ENCODE measurements at regions not wholly inside any gene's neighbourhood (a gene's known extent, or its start where the extent isn't known, plus 50 kb on each side); places are given as distances from the start of the nearest gene placed in this dataset.

DNA sequence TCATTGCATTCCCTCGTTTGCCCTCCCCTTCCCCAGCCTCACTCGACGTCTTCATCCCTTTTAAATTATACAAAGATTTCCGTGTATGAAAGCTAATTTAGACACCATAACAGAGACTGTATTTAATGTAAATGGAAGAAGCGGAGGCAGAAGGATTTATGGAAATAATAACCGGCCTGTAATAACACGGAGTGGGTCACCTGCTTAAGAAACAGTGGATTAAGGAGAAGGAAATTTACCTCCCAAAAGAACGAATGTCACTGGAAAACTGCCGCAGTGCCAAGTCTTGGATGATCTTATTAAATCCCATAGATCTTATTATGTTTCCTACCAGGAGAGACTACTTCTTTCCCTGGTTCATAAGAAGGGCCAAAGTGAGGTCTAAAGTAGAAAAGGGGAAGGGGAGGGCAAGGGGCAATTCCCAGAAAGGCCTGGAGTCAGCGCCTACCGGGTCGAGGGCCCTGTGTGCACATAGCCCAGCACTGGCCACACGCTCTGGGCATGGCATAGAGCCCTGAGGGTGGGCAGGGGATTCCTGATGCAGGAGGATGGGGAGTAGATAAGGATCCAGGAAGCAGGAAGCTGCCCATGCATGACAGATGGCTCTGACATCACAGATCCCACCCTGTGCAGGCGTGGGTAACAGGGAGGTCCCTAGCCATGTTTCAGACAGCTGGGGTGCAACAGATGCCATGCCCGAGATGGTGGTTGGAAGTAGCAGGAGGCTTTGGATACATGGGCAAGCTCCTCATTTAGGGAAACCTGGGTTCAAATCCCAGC is 56.2 kb upstream of the RPL38 start:
- no peak for TF ChIP-seq POLR2A (IDR thresholded peaks at IDR 0.05)
- TF ChIP-seq, protein P1, sequence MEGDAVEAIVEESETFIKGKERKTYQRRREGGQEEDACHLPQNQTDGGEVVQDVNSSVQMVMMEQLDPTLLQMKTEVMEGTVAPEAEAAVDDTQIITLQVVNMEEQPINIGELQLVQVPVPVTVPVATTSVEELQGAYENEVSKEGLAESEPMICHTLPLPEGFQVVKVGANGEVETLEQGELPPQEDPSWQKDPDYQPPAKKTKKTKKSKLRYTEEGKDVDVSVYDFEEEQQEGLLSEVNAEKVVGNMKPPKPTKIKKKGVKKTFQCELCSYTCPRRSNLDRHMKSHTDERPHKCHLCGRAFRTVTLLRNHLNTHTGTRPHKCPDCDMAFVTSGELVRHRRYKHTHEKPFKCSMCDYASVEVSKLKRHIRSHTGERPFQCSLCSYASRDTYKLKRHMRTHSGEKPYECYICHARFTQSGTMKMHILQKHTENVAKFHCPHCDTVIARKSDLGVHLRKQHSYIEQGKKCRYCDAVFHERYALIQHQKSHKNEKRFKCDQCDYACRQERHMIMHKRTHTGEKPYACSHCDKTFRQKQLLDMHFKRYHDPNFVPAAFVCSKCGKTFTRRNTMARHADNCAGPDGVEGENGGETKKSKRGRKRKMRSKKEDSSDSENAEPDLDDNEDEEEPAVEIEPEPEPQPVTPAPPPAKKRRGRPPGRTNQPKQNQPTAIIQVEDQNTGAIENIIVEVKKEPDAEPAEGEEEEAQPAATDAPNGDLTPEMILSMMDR (IDR thresholded peaks at IDR 0.05), result no peak

Measured in right lobe of liver (tissue), 4 donors.